Thyroid gland (tissue), 4 donors: ENCODE measurements at regions not wholly inside any gene's neighbourhood (a gene's known extent, or its start where the extent isn't known, plus 50 kb on each side); places are given as distances from the start of the nearest gene placed in this dataset.

Experiments used
- DNase-seq, 2 donors: peaks; one replicate each; pipeline ENCODE4 v3.0.0-alpha.2; 2019
- H3K27ac ChIP-seq, 3 donors: fragments of 200-600 bp; sonication (generic); 1 replicate in 2 of 3; 2 replicates in 1 of 3; pipeline ENCODE4 v1.5.1; 2016 to 2019; ENCODE audit warnings: mild to moderate bottlenecking in 1 of 3, moderate library complexity in 1 of 3
- H3K27me3 ChIP-seq: fragments of 200-600 bp; sonication (generic); one replicate; pipeline ENCODE4 v1.5.1; 2019
- H3K36me3 ChIP-seq, 2 donors: fragments of 200-600 bp; sonication (generic); one replicate each; pipeline ENCODE4 v1.5.1; 2016 to 2019
- H3K4me1 ChIP-seq, 2 donors: fragments of 200-600 bp; sonication (generic); one replicate each; pipeline ENCODE4 v1.5.1; 2017 to 2019
- H3K4me3 ChIP-seq, 3 donors: fragments of 200-600 bp; sonication (generic); replicated peaks in 1 of 3; 1 replicate in 2 of 3; 2 replicates in 1 of 3; pipeline ENCODE4 v1.5.1; 2016; ENCODE audit warnings: mild to moderate bottlenecking in 1 of 3
- H3K9me3 ChIP-seq: fragments of 200-600 bp; sonication (generic); one replicate; pipeline ENCODE4 v1.5.1; 2017
- CTCF ChIP-seq, 6 experiments: fragments of 200-600 bp in 3 of 6; fragments of 450-650 bp in 3 of 6; sonication (generic) in 3 of 6; IDR thresholded peaks; one replicate each; pipeline ENCODE4 v1.5.1; 2016 to 2019; ENCODE audit warnings: antibody characterized with exemption in 6 of 6, mild to moderate bottlenecking in 2 of 6, inconsistent platforms in 1 of 6, moderate library complexity in 1 of 6
- POLR2A ChIP-seq, 2 donors: fragments of 450-650 bp; IDR thresholded peaks; one replicate each; pipeline ENCODE4 v1.6.1; 2017; ENCODE audit warnings: antibody characterized with exemption in 2 of 2, mild to moderate bottlenecking in 2 of 2, moderate library complexity in 1 of 2
- WGBS, 2 donors: methylation state at CpG; one replicate each; pipeline ENCODE4 v1.1.5; 2017; 5-methylcytosine and 5-hydroxymethylcytosine counted together
- intact Hi-C: fragments of 100-400 bp; cut with DNase I; formaldehyde crosslinking; loops from one replicate; pipeline ENCODE4 v1.15.1; 2023

GRCh38 chr12:102757154-102757881 lies 159.7 kb downstream of the PAH start:
- TF ChIP-seq CTCF (IDR thresholded peaks at IDR 0.05), result no peak
- TF ChIP-seq POLR2A (IDR thresholded peaks at IDR 0.05), result no peak
- Histone ChIP-seq H3K4me3 (no peak overlapping the region), H3K27ac (peak overlapping the region; percentile 42 to 56 (median 53)), H3K9me3 (no peaks in the 10 kb centered on the region), H3K36me3 (no peaks in the 10 kb centered on the region), H3K27me3 (no peaks in the 10 kb centered on the region), H3K4me1 (no peaks in the 10 kb centered on the region)
- intact Hi-C loops, result loop anchor here (10.0 kb wide), 1 partner anchor 813 kb away; no protein-coding TSS in a partner anchor
- WGBS, 2 donors, result 64 to 70% methylated on average over 8 of the region's 8 CpGs
- DNase-seq, result peak; percentile 18 to 26

DNA sequence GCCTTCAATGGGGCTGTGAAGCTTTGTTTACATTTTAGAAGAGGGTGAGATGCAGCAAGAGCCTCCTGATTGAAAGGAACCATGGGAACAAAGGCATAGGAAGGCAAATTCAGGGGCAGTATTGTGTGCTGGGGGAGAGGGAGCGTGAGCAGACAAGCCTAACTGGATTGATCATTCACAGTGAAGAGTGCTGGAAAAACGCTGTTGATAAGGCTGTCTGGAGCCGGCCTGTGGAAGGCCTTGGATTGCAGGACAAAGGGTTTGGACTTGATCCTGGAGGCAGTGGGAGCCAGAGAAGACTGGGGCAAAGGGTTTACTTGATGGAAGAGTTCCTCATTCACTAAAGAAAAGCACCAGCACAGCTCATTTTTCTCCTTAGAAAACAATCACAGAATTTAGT lies 160.5 kb downstream of the PAH start:
- no peak overlapping the region for H3K4me3 ChIP-seq
- no peaks in the 10 kb centered on the region for H3K9me3 ChIP-seq
- 44 to 46% methylated on average over 3 of the region's 3 CpGs for WGBS, 2 donors
- no peaks in the 10 kb centered on the region for H3K27me3 ChIP-seq
- intact Hi-C loops, result loop anchor here (10.0 kb wide), 1 partner anchor 812 kb away; no protein-coding TSS in a partner anchor
- DNase-seq, result no peak
- H3K27ac ChIP-seq, result peak overlapping the region; percentile 42 to 57 (median 56)
- no peaks in the 10 kb centered on the region for H3K4me1 ChIP-seq
- H3K36me3 ChIP-seq, result no peaks in the 10 kb centered on the region
- no peak for TF ChIP-seq POLR2A (IDR thresholded peaks at IDR 0.05)
- no peak for TF ChIP-seq CTCF (IDR thresholded peaks at IDR 0.05)

GRCh38 chr12:102755266-102755665 lies 161.8 kb downstream of the PAH start:
- Histone ChIP-seq H3K27ac (peak overlapping the region in 2 of 3 donors; percentile 56 to 57), H3K9me3 (no peaks in the 10 kb centered on the region), H3K4me1 (no peaks in the 10 kb centered on the region), H3K27me3 (no peaks in the 10 kb centered on the region), H3K4me3 (no peak overlapping the region), H3K36me3 (no peaks in the 10 kb centered on the region)
- WGBS, 2 donors, result 81 to 82% methylated on average over 3 of the region's 3 CpGs
- TF ChIP-seq CTCF (IDR thresholded peaks at IDR 0.05), result no peak
- DNase-seq, result no peak
- intact Hi-C loops, result loop anchor here (10.0 kb wide), 1 partner anchor 810 kb away; no protein-coding TSS in a partner anchor

- Histone ChIP-seq H3K4me1 (no peaks in the 10 kb centered on the region), H3K27me3 (no peaks in the 10 kb centered on the region), H3K36me3 (no peaks in the 10 kb centered on the region), H3K4me3 (no peak overlapping the region), H3K27ac (no peak overlapping the region), H3K9me3 (no peaks in the 10 kb centered on the region)
- WGBS, 2 donors, result 69 to 72% methylated on average over 2 of the region's 2 CpGs
- no peak for TF ChIP-seq POLR2A (IDR thresholded peaks at IDR 0.05)
- no peak for TF ChIP-seq CTCF (IDR thresholded peaks at IDR 0.05)
- no peak for DNase-seq
- intact Hi-C loops, result loop anchor here (10.0 kb wide), 1 partner anchor 809 kb away; no protein-coding TSS in a partner anchor
Observed at GRCh38 chr12:102753802-102754201, 163.2 kb downstream of the PAH start.

GRCh38 chr12:102748704-102749103 lies 168.3 kb downstream of the PAH start:
- H3K27ac ChIP-seq, result no peak overlapping the region
- no peak for TF ChIP-seq CTCF (IDR thresholded peaks at IDR 0.05)
- no peak for TF ChIP-seq POLR2A (IDR thresholded peaks at IDR 0.05)
- no peaks in the 10 kb centered on the region for H3K36me3 ChIP-seq
- H3K9me3 ChIP-seq, result no peaks in the 10 kb centered on the region
- H3K27me3 ChIP-seq, result no peaks in the 10 kb centered on the region
- intact Hi-C loops, result no loop called here
- no peaks in the 10 kb centered on the region for H3K4me1 ChIP-seq
- no peak overlapping the region for H3K4me3 ChIP-seq
- no peak for DNase-seq
- 90 to 94% methylated on average over 3 of the region's 3 CpGs for WGBS, 2 donors
